HUES64 (cell line): ENCODE measurements at regions not wholly inside any gene's neighbourhood (a gene's known extent, or its start where the extent isn't known, plus 50 kb on each side); places are given as distances from the start of the nearest gene placed in this dataset.

Source experiments
- H3K27ac ChIP-seq: 2 replicates; pipeline ENCODE4 v1.7.0; 2013; ENCODE audit warnings: low read depth, low read length, inconsistent platforms
- H3K27me3 ChIP-seq: 2 replicates; pipeline ENCODE4 v1.6.1; 2013; ENCODE audit warnings: mild to moderate bottlenecking, low read length; ENCODE audit not compliant: insufficient read depth
- H3K36me3 ChIP-seq: 2 replicates; pipeline ENCODE4 v1.6.1; 2013; ENCODE audit warnings: mild to moderate bottlenecking, low read length; ENCODE audit not compliant: insufficient read depth
- H3K4me1 ChIP-seq: 2 replicates; pipeline ENCODE4 v1.6.1; 2013; ENCODE audit warnings: mild to moderate bottlenecking, low read length, moderate library complexity; ENCODE audit not compliant: insufficient read depth
- H3K4me3 ChIP-seq: 2 replicates; pipeline ENCODE4 v1.5.1; 2013; ENCODE audit warnings: mild to moderate bottlenecking, low read length, moderate library complexity
- H3K9ac ChIP-seq: 2 replicates; pipeline ENCODE4 v1.6.1; 2013; ENCODE audit warnings: mild to moderate bottlenecking, low read depth, low read length
- H3K9me3 ChIP-seq: 2 replicates; pipeline ENCODE4 v1.6.1; 2013; ENCODE audit warnings: low read depth, low read length; ENCODE audit not compliant: insufficient read depth
- WGBS: fragments of 150-250, 120-280 bp; methylation state at CpG from one replicate; pipeline ENCODE4 v1.1.7; 2013; ENCODE audit warnings: missing lambda C conversion rate; 5-methylcytosine and 5-hydroxymethylcytosine counted together

DNA sequence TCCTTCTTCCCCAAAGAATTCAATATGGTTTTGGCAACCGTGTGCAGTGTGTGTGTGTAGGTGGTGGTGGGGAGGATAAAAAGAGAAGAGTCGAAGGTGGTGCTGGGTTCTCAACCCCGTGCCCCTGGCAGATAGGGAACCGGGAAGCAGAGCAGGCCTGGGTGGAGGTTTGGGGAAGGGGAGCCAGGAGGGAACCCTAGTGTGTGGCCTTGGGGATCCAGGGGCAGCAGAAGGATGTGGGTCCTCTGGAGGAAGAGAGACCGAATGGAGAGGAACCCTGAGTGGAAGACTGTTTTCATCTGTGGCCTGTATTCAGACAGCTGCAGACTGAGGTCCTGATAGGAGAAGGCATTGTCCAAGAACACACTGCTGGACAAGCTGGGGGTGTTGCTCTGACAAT lies 73.3 kb upstream of the B3GAT1 start:
- Histone ChIP-seq H3K9me3 (no peaks in the 10 kb centered on the region), H3K9ac (no peak overlapping the region), H3K4me1 (no peaks in the 10 kb centered on the region), H3K27ac (no peak overlapping the region), H3K36me3 (no peaks in the 10 kb centered on the region), H3K27me3 (no peaks in the 10 kb centered on the region), H3K4me3 (no peak overlapping the region)
- whole genome bisulfite sequencing: 95% methylated on average over 5 of the region's 5 CpGs

DNA sequence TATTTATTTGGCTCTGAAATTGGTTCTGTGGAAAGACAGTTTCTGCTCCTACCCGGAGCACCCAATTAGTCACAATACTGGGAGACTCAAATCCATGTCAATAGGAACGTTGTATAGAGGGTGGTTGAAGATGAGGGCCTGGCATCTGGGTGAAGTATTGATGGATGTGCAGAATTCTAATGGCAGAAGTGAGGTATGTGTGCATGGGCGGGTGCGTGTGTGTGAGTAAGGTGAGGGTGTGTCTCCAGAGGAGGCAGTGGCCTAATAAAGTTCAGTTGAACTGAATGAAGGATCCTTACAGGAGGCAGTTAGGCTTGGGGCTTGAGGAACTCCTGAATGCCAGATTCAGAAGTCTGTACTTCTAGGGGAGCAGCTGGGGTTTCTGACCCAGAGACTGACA lies 71.8 kb upstream of the B3GAT1 start:
- Histone ChIP-seq H3K9me3 (no peaks in the 10 kb centered on the region), H3K27ac (no peak overlapping the region)
- WGBS: 90% methylated on average over 4 of the region's 4 CpGs

DNA sequence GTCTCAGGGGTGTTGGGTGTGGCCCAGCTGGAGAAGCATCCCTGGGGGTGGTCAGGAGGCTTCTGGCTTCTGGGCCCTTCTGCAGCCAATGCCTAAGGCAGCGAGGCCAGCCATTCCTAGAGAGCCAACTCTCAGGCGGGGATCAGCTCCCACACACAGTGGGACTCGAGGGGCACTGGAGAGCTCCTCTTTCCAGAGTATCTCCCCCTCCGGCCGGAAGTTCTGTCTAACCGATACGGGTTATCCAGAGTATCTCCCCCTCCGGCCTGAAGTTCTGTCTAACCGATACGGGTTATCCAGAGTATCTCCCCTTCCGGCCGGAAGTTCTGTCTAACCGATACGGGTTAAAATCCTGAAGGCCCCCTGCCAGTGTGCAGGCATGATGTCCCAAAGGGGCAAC lies 71.2 kb upstream of the B3GAT1 start:
- Histone ChIP-seq H3K4me1 (peaks cover 15% of the 10 kb centered on the region), H3K36me3 (no peaks in the 10 kb centered on the region), H3K9ac (no peak overlapping the region), H3K4me3 (no peak overlapping the region), H3K27me3 (no peaks in the 10 kb centered on the region), H3K27ac (no peak overlapping the region), H3K9me3 (no peaks in the 10 kb centered on the region)
- WGBS: 95% methylated on average over 14 of the region's 14 CpGs

More for the DNA sequence above, 71.8 kb upstream of the B3GAT1 start:
- Histone ChIP-seq H3K4me3 (no peak overlapping the region), H3K4me1 (peaks cover 10% of the 10 kb centered on the region; the same call in 1 of the 2 replicates), H3K27me3 (no peaks in the 10 kb centered on the region), H3K9ac (no peak overlapping the region), H3K36me3 (no peaks in the 10 kb centered on the region)

DNA sequence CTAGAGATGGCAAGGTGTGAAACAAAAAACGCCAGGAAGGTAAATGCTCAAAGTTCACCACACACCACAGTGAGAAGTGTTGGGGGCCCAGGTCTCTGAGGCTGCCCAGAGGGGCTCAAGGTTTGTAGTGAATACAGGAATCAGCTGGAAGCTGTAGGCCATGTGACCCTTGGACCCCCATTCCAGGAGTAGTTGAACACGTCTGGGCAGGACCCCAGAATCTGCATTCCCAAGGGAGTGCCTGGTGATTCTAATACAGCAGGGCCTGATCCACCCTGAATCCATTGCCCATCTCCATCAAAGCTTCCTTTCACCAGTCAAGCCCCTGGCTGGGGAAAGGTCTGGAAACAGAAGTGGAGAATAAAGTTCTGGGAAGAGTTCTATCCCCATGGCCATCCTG lies 70.8 kb upstream of the B3GAT1 start:
- Histone ChIP-seq H3K36me3 (no peaks in the 10 kb centered on the region), H3K9ac (no peak overlapping the region), H3K27ac (no peak overlapping the region), H3K9me3 (no peaks in the 10 kb centered on the region), H3K4me1 (peaks cover 19% of the 10 kb centered on the region), H3K27me3 (no peaks in the 10 kb centered on the region), H3K4me3 (no peak overlapping the region)
- 89% methylated on average over 2 of the region's 2 CpGs for WGBS

DNA sequence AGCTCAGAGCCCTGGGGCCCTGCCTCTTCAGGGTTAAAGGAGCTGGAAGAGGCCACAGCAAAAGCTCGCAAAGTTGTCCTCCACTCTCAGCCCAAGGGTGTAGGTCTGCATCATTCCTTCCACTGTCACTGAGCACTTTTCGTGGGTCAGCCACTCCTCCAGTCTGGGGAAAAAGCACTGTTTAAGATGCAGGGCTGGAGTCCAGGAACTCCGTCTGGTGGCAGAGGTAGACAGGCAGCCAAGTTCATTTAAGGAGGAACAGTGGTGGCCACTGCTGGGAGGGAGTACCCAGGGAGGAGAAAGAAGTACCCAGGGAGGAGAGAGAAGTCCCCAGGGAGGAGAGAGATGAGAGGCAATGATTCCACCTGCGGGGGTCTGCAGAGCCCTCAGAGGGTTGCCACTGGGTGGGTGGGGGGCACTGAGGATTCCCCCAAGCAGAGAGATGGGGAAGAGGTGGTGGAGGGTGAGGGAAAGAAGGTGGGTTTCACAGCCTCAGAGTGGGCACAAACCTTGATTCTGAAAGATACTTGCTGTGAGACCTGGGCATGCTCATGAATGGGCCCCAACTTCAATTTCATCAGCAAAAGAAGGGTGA lies 70.0 kb upstream of the B3GAT1 start:
- Histone ChIP-seq H3K4me1 (peaks cover 28% of the 10 kb centered on the region), H3K9me3 (no peaks in the 10 kb centered on the region), H3K36me3 (no peaks in the 10 kb centered on the region), H3K9ac (no peak overlapping the region), H3K27ac (no peak overlapping the region), H3K27me3 (no peaks in the 10 kb centered on the region), H3K4me3 (no peak overlapping the region)
- WGBS: 87% methylated on average over 4 of the region's 4 CpGs

DNA sequence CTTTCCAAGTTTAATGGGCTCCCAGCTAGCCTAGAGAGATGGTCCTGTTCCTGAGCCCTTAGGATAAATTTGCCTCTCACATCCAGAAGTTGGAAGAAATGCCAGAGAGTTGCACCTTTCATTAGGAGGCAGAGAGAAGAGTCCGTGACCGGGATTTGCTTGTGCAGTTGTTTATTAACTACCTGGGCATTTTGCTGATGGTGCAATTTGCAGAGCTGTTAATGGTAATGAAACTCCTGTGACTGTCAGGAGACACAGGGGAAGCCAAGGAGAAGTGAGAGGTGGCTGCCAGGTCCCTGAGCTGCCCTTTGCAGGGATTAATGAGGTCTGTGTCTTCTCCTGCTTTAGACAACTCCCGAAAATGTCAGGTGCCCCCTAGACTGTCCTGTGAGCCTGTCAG lies 69.1 kb upstream of the B3GAT1 start:
- no peak overlapping the region for H3K4me3 ChIP-seq
- H3K27ac ChIP-seq: no peak overlapping the region
- WGBS: 92% methylated on average over 3 of the region's 3 CpGs
- no peak overlapping the region for H3K9ac ChIP-seq
- H3K27me3 ChIP-seq: no peaks in the 10 kb centered on the region
- no peaks in the 10 kb centered on the region for H3K9me3 ChIP-seq
- H3K4me1 ChIP-seq: peaks cover 33% of the 10 kb centered on the region
- H3K36me3 ChIP-seq: no peaks in the 10 kb centered on the region

DNA sequence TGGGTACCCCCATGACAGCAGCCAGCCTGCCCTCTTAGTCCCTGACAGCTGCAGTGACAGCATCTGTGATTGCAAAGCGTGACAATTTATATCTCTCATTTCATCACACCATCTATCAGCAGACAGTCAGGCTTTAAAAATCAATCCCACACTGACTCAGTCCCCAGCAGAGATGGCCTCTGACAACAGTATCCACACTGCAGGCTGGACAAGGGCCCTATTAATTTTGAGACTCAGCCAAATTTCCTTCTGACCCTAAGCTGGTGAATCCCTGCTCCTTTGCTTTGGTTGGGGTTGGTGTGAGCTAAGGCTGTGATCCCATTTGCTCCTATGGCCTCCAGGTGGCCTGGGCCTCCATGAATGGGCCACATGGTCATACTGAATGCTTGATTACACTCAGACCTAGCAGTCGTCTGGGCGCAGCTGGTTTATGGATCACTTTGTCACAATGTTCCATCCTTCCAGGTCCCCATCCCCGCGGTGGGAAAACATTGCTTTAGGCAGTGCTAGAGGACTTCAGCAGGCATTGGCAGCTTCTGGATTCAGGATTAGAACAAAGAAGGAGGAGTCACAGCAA lies 68.2 kb upstream of the B3GAT1 start:
- H3K27me3 ChIP-seq: no peaks in the 10 kb centered on the region
- 91% methylated on average over 5 of the region's 5 CpGs for WGBS
- H3K27ac ChIP-seq: no peak overlapping the region
- no peaks in the 10 kb centered on the region for H3K36me3 ChIP-seq
- H3K9me3 ChIP-seq: no peaks in the 10 kb centered on the region
- peaks cover 33% of the 10 kb centered on the region for H3K4me1 ChIP-seq
- H3K4me3 ChIP-seq: no peak overlapping the region
- H3K9ac ChIP-seq: no peak overlapping the region

DNA sequence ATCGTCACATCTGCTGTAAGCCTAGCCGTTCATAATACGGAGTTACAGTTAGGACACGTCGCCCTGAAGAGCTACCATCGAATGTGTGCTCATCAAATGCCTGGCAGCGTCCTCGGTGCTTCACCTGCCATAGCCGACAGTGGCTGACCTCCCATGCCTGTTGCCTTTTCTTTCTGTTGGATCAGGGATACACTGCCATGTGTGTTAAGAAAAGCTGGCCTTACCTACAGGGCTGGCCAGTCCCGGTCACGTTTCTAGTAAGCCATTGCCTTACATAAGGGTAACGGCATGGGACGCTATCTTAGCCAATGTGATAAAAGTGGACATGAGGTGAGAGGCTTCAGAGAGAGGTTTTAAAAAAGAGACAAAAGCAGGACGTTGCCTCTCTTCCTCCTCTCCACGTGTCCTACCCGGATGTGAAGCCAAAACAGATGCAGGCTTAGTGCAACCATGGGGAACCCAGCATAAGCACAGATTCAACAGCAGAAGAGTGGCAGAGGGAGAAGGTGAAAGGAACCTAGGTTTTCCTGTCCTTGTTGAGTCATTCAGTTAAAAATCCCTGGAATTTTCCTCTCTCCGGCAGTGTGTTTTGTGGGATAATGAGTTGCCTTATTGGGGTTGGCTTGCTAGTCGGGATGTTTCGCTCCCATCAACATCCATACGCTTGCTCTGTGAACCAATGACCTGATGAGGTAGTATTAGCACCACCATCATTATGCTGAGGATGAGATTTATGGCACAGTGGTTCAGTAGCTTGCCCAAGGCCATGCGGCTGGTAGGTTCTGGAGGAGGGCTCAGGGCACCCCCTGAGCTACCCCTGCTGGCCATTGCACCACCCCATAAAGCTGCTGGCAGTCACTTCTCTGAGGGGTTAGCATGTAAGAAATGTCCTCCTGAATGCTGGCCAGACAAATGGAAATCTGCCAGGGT lies 67.4 kb upstream of the B3GAT1 start:
- Histone ChIP-seq H3K27me3 (no peaks in the 10 kb centered on the region), H3K9me3 (no peaks in the 10 kb centered on the region), H3K27ac (no peak overlapping the region; the same call in 1 of the 2 replicates), H3K9ac (no peak overlapping the region), H3K36me3 (no peaks in the 10 kb centered on the region), H3K4me3 (no peak overlapping the region), H3K4me1 (peaks cover 33% of the 10 kb centered on the region)
- WGBS: 85% methylated on average over 21 of the region's 21 CpGs

DNA sequence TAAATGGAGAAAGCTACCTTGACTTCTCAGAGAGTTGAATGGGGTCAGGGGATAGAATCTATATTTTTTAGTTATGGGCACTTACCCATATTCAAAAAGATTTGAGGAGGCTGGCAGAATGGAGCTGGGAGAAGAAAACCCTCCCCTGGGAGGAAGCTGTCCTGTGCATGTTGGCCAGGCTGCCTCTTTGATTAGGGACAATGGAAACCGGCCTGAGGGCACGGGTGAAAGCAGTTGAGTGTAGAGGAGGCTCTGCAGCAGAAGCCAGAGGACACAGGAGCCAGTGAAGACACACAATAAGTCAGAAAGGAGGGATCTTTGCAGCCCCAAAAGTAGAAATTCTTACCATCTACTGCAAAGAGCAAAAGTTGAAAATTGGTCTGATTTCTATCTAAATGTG lies 66.6 kb upstream of the B3GAT1 start:
- H3K4me1 ChIP-seq: peaks cover 33% of the 10 kb centered on the region
- no peak overlapping the region for H3K27ac ChIP-seq
- no peak overlapping the region for H3K9ac ChIP-seq
- 53% methylated on average over 2 of the region's 2 CpGs for WGBS
- no peaks in the 10 kb centered on the region for H3K36me3 ChIP-seq
- H3K9me3 ChIP-seq: no peaks in the 10 kb centered on the region
- no peak overlapping the region for H3K4me3 ChIP-seq
- no peaks in the 10 kb centered on the region for H3K27me3 ChIP-seq

DNA sequence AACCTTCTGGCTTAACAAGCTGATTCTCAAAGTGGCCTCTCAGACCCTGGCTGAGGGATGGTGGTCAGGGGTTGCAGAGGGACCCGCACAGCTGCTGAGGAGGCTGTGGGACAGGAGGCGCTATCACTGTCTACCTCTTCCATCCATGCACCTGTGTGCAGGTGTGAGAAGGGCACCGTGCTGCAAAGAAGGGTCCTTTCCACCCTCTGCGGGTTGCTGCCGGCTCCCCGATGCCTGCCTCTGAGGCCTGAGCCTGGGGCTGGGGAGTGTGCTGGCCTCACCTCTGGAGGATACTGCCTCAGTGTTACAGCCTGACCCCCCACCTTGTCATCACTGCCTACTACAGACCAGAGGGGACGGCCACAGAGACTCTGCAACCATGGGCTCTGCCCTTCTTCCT lies 66.1 kb upstream of the B3GAT1 start:
- no peaks in the 10 kb centered on the region for H3K36me3 ChIP-seq
- no peak overlapping the region for H3K4me3 ChIP-seq
- peaks cover 33% of the 10 kb centered on the region for H3K4me1 ChIP-seq
- H3K27me3 ChIP-seq: no peaks in the 10 kb centered on the region
- WGBS: 89% methylated on average over 7 of the region's 7 CpGs
- H3K27ac ChIP-seq: no peak overlapping the region
- no peak overlapping the region for H3K9ac ChIP-seq
- no peaks in the 10 kb centered on the region for H3K9me3 ChIP-seq

DNA sequence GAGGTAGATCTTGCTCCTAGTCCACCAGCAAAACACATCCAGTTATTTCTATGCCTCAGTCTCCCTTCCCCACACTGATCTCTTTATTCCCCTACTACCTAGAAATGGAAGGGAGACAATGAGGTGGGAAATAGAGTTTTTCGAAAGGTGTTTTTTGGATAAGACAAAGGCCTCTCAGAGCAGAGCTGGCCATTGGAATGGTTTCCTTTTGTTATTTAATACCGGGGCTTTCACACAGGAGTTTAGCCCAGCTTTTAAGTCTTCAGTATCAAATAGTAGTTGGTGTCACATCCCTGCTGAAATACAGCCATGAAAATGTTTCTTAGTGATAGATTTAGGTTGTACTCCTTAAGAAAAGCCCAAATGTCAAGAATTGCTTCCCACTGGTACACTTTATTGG lies 65.4 kb upstream of the B3GAT1 start:
- 25% methylated on average over 2 of the region's 2 CpGs for WGBS
- Histone ChIP-seq H3K4me3 (no peak overlapping the region), H3K9me3 (no peaks in the 10 kb centered on the region), H3K27ac (no peak overlapping the region), H3K27me3 (no peaks in the 10 kb centered on the region), H3K36me3 (no peaks in the 10 kb centered on the region), H3K9ac (no peak overlapping the region), H3K4me1 (peaks cover 33% of the 10 kb centered on the region)
